K562 (cell line): ENCODE measurements at regions not wholly inside any gene's neighbourhood (a gene's known extent, or its start where the extent isn't known, plus 50 kb on each side); places are given as distances from the start of the nearest gene placed in this dataset.

ENCODE experiments used
- ARNT ChIP-seq, 2 experiments: fragments of 450-650 bp; IDR thresholded peaks; 2 replicates each; pipeline ENCODE4 v1.6.1; 2016; ENCODE audit warnings: mild to moderate bottlenecking in 1 of 2
- CCNT2 ChIP-seq: IDR thresholded peaks from 2 replicates; pipeline ENCODE4 v1.6.1; 2011; ENCODE audit warnings: borderline replicate concordance, low read depth, mild to moderate bottlenecking, moderate library complexity, mixed read lengths, low read length; ENCODE audit not compliant: insufficient read length; ENCODE audit errors: extremely low read depth
- CHD4 ChIP-seq: fragments of 200-600 bp; sonication (generic); IDR thresholded peaks from 3 replicates; pipeline ENCODE4 v1.6.1; 2012; ENCODE audit warnings: low read depth, mild to moderate bottlenecking, mixed read lengths, low read length, inconsistent platforms; ENCODE audit not compliant: insufficient read depth, insufficient replicate concordance, poor library complexity, severe bottlenecking
- DACH1 ChIP-seq: fragments of 450-650 bp; IDR thresholded peaks from 2 replicates; pipeline ENCODE4 v1.6.1; 2018; ENCODE audit not compliant: partially characterized antibody
- FOXA3 ChIP-seq, 2 experiments: fragments of 450-650 bp in 1 of 2; sonication (generic) in 1 of 2; formaldehyde crosslinking; IDR thresholded peaks in 1 of 2; conservative IDR thresholded peaks in 1 of 2; 2 replicates each; pipeline versions ENCODE4 v1.4.0 to v1.8.0; 2020 to 2022; ENCODE audit warnings: mild to moderate bottlenecking in 2 of 2, missing genetic modification reagents in 1 of 2
- GABPB1 ChIP-seq: sonication (generic); formaldehyde crosslinking; IDR thresholded peaks from 2 replicates; pipeline ENCODE4 v1.8.0; 2022; ENCODE audit warnings: mild to moderate bottlenecking, missing genetic modification reagents
- MIER1 ChIP-seq: fragments of 450-650 bp; IDR thresholded peaks from 2 replicates; pipeline ENCODE4 v1.6.1; 2016; ENCODE audit warnings: antibody characterized with exemption, mild to moderate bottlenecking, low read depth
- MYC ChIP-seq, 2 experiments: fragments of 250-450 bp in 1 of 2; sonication (Bioruptor Pico) in 1 of 2; IDR thresholded peaks; 2 replicates each; pipeline versions ENCODE4 v1.5.1 to v1.6.1; 2012 to 2021; ENCODE audit warnings: low read depth in 2 of 2, borderline replicate concordance in 1 of 2, improper control_type of control experiment in 1 of 2, low read length in 1 of 2, mild to moderate bottlenecking in 1 of 2, moderate library complexity in 1 of 2
- RAD21 ChIP-seq, 2 experiments: fragments of 250-450 bp in 1 of 2; fragments of 450-650 bp in 1 of 2; sonication (Bioruptor Pico) in 1 of 2; formaldehyde crosslinking in 1 of 2; IDR thresholded peaks in 1 of 2; conservative IDR thresholded peaks in 1 of 2; 2 replicates each; pipeline versions ENCODE4 v1.4.0 to v1.8.0; 2020 to 2022; ENCODE audit warnings: mild to moderate bottlenecking in 2 of 2, moderate library complexity in 1 of 2
- RBM25 ChIP-seq: fragments of 200-400 bp; formaldehyde crosslinking; IDR thresholded peaks from 2 replicates; pipeline ENCODE4 v1.6.1; 2018; ENCODE audit warnings: low read length, low read depth, moderate library complexity; ENCODE audit not compliant: severe bottlenecking
- SAFB2 ChIP-seq: fragments of 200-400 bp; formaldehyde crosslinking; IDR thresholded peaks from 2 replicates; pipeline ENCODE4 v1.6.1; 2018; ENCODE audit warnings: borderline replicate concordance, low read length, low read depth, moderate library complexity; ENCODE audit not compliant: severe bottlenecking
- SMAD2 ChIP-seq: fragments of 150-350 bp; IDR thresholded peaks from 2 replicates; pipeline ENCODE4 v1.6.1; 2014; ENCODE audit warnings: low read depth, mild to moderate bottlenecking, low read length
- ZNF507 ChIP-seq: conservative IDR thresholded peaks from 2 replicates; pipeline ENCODE4 v1.6.1; 2017; ENCODE audit warnings: missing genetic modification characterization, missing compliant biosample characterization
- TF ChIP-seq, protein P1 (sequence below), 2 experiments: IDR thresholded peaks in 1 of 2; conservative IDR thresholded peaks in 1 of 2; 2 replicates each; pipeline ENCODE4 v1.6.1; 2016; ENCODE audit warnings: low read depth in 2 of 2, mild to moderate bottlenecking in 1 of 2, missing compliant biosample characterization in 1 of 2, missing genetic modification characterization in 1 of 2, moderate library complexity in 1 of 2
- TF ChIP-seq, protein P2 (sequence below): fragments of 250-450 bp; sonication (Bioruptor Pico); IDR thresholded peaks from 2 replicates; pipeline ENCODE4 v1.4.0; 2020; ENCODE audit warnings: mild to moderate bottlenecking
- TF ChIP-seq, protein P3 (sequence below): fragments of 450-650 bp; IDR thresholded peaks from 2 replicates; pipeline ENCODE4 v1.6.1; 2016
- TF ChIP-seq, protein P4 (sequence below): fragments of 450-650 bp; IDR thresholded peaks from 2 replicates; pipeline ENCODE4 v1.6.1; 2016; ENCODE audit warnings: missing biosample characterization, missing genetic modification characterization
- TF ChIP-seq, protein P5 (sequence below), 2 experiments: fragments of 250-450 bp in 1 of 2; fragments of 450-650 bp in 1 of 2; sonication (Bioruptor Pico) in 1 of 2; IDR thresholded peaks; 2 replicates each; pipeline versions ENCODE4 v1.6.1 to v1.8.0; 2016 to 2021; ENCODE audit warnings: mild to moderate bottlenecking in 2 of 2, moderate library complexity in 2 of 2, missing compliant biosample characterization in 1 of 2, missing genetic modification characterization in 1 of 2

DNA sequence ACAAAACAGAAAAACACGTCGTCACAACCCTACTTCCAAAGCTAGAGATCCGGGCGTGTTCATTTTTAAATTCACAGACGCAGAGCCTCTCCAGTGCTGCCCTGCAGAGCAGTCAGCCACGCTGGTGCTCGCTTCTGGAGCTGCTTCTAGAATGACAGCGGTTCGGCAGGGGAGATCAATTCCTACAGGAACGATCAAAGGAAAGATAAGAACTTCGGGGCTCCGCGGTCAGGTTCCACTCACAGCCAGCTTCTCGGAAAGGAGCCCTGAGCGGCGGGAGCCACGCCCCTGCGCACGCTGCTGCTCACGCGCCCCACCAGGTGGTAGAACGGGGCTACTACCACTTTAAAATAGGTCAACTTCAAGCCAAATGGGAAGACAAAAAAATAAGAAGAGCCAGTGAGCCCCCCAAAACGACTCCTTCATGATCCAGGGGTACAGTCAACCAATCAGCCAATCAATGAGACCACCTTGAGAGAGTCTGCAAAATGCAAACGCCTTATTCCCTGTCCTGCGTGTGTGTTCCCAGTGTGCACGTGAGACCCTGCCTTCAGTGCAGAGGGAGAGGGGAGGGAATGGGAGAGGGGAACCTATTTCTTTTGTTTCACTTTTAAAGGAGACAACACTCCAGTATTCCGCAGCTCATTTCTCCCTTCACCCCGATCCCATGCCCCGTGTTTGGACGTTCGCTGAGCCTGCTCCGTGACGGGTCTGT, 209.7 kb downstream of the RBFOX3 start (continued):
- TF ChIP-seq, protein P1, sequence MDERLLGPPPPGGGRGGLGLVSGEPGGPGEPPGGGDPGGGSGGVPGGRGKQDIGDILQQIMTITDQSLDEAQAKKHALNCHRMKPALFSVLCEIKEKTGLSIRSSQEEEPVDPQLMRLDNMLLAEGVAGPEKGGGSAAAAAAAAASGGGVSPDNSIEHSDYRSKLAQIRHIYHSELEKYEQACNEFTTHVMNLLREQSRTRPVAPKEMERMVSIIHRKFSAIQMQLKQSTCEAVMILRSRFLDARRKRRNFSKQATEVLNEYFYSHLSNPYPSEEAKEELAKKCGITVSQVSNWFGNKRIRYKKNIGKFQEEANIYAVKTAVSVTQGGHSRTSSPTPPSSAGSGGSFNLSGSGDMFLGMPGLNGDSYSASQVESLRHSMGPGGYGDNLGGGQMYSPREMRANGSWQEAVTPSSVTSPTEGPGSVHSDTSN (CRISPR knock-in tag; IDR thresholded peaks at IDR 0.05; ENCODE audit: low read depth): no peak
- TF ChIP-seq, protein P1 (tag; conservative IDR thresholded peaks at IDR 0.05; ENCODE audit: low read depth): no peak
- no peak for TF ChIP-seq DACH1
- TF ChIP-seq ARNT (IDR thresholded peaks at IDR 0.05): peak in 1 of 2 experiments; percentile 73; a peak in 1 of 4 replicates
- peak; percentile 43 for TF ChIP-seq CCNT2
- no peak for TF ChIP-seq GABPB1 (CRISPR knock-in tag)
- TF ChIP-seq, protein P2, sequence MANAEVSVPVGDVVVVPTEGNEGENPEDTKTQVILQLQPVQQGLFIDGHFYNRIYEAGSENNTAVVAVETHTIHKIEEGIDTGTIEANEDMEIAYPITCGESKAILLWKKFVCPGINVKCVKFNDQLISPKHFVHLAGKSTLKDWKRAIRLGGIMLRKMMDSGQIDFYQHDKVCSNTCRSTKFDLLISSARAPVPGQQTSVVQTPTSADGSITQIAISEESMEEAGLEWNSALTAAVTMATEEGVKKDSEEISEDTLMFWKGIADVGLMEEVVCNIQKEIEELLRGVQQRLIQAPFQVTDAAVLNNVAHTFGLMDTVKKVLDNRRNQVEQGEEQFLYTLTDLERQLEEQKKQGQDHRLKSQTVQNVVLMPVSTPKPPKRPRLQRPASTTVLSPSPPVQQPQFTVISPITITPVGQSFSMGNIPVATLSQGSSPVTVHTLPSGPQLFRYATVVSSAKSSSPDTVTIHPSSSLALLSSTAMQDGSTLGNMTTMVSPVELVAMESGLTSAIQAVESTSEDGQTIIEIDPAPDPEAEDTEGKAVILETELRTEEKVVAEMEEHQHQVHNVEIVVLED: no peak
- TF ChIP-seq FOXA3 (CRISPR knock-in tag; conservative IDR thresholded peaks at IDR 0.05 in 1 of 2, IDR thresholded peaks at IDR 0.05 in 1 of 2): no peak
- no peak for TF ChIP-seq MIER1
- TF ChIP-seq RBM25: no peak
- TF ChIP-seq CHD4: no peak
- peak in 1 of 2 experiments; percentile 65; a peak in 2 of 4 replicates for TF ChIP-seq RAD21 (CRISPR knock-in tag; conservative IDR thresholded peaks at IDR 0.05 in 1 of 2, IDR thresholded peaks at IDR 0.05 in 1 of 2)
- TF ChIP-seq, protein P3, sequence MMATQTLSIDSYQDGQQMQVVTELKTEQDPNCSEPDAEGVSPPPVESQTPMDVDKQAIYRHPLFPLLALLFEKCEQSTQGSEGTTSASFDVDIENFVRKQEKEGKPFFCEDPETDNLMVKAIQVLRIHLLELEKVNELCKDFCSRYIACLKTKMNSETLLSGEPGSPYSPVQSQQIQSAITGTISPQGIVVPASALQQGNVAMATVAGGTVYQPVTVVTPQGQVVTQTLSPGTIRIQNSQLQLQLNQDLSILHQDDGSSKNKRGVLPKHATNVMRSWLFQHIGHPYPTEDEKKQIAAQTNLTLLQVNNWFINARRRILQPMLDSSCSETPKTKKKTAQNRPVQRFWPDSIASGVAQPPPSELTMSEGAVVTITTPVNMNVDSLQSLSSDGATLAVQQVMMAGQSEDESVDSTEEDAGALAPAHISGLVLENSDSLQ: 0 out of 2 replicates have a peak, but pooled peaks have one; percentile 11
- peak; percentile 73 for TF ChIP-seq MYC (IDR thresholded peaks at IDR 0.05; ENCODE audit: low read depth, low read length)
- no peak for TF ChIP-seq MYC (CRISPR knock-in tag; IDR thresholded peaks at IDR 0.05; ENCODE audit: borderline replicate concordance, low read depth)
- TF ChIP-seq, protein P4, sequence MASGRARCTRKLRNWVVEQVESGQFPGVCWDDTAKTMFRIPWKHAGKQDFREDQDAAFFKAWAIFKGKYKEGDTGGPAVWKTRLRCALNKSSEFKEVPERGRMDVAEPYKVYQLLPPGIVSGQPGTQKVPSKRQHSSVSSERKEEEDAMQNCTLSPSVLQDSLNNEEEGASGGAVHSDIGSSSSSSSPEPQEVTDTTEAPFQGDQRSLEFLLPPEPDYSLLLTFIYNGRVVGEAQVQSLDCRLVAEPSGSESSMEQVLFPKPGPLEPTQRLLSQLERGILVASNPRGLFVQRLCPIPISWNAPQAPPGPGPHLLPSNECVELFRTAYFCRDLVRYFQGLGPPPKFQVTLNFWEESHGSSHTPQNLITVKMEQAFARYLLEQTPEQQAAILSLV (tag): no peak
- no peak for TF ChIP-seq ZNF507 (tag)
- TF ChIP-seq SAFB2: no peak
- TF ChIP-seq, protein P5, sequence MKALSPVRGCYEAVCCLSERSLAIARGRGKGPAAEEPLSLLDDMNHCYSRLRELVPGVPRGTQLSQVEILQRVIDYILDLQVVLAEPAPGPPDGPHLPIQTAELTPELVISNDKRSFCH (CRISPR knock-in tag; IDR thresholded peaks at IDR 0.05): no peak
- TF ChIP-seq, protein P5 (tag; IDR thresholded peaks at IDR 0.05): no peak
- no peak for TF ChIP-seq SMAD2
